ENCODE measurements at regions not wholly inside any gene's neighbourhood (a gene's known extent, or its start where the extent isn't known, plus 50 kb on each side); places are given as distances from the start of the nearest gene placed in this dataset.

GRCh38 chr1:81598623-81599022 is 202.1 kb upstream of the ADGRL2 start:
- H3K27me3 Mint-ChIP-seq: no peaks in the 10 kb centered on the region
- no peaks in the 10 kb centered on the region for H3K9me3 ChIP-seq (ENCODE audit: control insufficient read depth, low read length, poor library complexity, severe bottlenecking)
- no peaks in the 10 kb centered on the region for H3K36me3 Mint-ChIP-seq (ENCODE audit: low read depth)
- ATAC-seq (no peak), DNase-seq (no peak)
- no peaks in the 10 kb centered on the region for H3K4me1 Mint-ChIP-seq
- H3K4me3 Mint-ChIP-seq: no peak overlapping the region
- H3K27ac Mint-ChIP-seq: no peak overlapping the region

DNA sequence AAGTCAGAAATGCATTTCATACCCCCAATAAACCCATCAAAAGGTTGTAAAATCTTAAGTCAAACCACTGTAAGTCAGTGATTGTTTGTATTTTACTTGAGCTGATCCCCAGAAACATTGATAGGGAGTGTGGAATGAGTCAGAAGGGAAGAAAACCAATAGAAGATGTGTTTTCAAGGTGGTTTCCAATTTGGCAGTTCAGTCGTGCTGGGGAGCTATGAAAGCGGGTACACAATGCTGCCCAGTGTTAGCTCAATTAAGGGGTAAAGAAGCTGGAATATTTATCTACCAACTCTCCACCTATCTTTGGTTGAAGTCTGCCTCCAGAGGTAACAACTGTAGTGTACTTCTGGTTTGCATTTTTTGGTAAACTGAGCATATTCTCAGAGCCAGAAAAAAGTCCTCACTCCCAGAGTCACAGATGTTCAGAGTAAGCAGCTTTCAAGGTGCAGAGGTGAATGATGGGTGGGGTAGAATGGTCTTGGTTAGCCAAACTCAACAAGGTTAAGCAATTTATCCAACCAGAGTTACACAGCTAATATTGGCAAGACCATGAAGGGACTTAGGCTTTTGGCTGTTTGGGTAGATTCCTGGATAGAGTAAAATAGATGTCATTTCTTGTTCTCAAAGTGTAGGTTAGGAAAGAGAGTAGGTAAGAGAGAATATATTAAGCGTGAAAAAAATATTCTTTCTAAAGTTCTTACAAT is 202.9 kb upstream of the ADGRL2 start:
- H3K4me1 Mint-ChIP-seq: no peaks in the 10 kb centered on the region
- no peak for ATAC-seq

DNA sequence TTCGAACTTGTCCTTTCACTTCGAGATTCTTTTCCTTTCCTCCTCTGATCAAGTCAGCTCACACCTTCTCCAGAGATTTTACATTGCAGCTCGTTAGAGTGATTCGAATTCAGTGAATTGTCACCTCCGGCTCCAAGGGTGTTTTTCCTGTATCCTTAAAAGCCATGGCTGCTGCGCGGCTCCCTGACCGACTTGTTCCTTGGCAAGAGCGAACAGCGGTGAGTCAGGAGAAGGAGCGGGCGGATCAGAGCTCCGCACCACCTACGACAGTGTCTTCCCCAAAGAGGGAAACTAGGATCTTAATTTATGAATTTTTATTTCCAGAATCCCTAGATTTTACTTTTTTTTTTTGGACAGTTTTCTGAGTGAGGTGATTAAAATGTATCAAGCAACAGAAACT is 204.4 kb upstream of the ADGRL2 start:
- H3K27ac Mint-ChIP-seq: no peak overlapping the region
- no peaks in the 10 kb centered on the region for H3K4me1 Mint-ChIP-seq
- H3K4me3 Mint-ChIP-seq: no peak overlapping the region
- H3K36me3 Mint-ChIP-seq (ENCODE audit: low read depth): no peaks in the 10 kb centered on the region
- ATAC-seq: no peak
- DNase-seq: no peak
- H3K27me3 Mint-ChIP-seq: no peaks in the 10 kb centered on the region
- no peaks in the 10 kb centered on the region for H3K9me3 ChIP-seq (ENCODE audit: control insufficient read depth, low read length, poor library complexity, severe bottlenecking)

More for the DNA sequence above, 202.9 kb upstream of the ADGRL2 start:
- H3K9me3 ChIP-seq (ENCODE audit: control insufficient read depth, low read length, poor library complexity, severe bottlenecking): no peaks in the 10 kb centered on the region
- no peaks in the 10 kb centered on the region for H3K36me3 Mint-ChIP-seq (ENCODE audit: low read depth)
- no peak overlapping the region for H3K27ac Mint-ChIP-seq
- no peak overlapping the region for H3K4me3 Mint-ChIP-seq
- DNase-seq: no peak
- H3K27me3 Mint-ChIP-seq: no peaks in the 10 kb centered on the region

- no peak overlapping the region for H3K4me3 Mint-ChIP-seq
- no peaks in the 10 kb centered on the region for H3K27me3 Mint-ChIP-seq
- H3K9me3 ChIP-seq (ENCODE audit: control insufficient read depth, low read length, poor library complexity, severe bottlenecking): no peaks in the 10 kb centered on the region
- no peaks in the 10 kb centered on the region for H3K36me3 Mint-ChIP-seq (ENCODE audit: low read depth)
- ATAC-seq: no peak
- H3K4me1 Mint-ChIP-seq: no peaks in the 10 kb centered on the region
- no peak overlapping the region for H3K27ac Mint-ChIP-seq
- DNase-seq: no peak
Measured at GRCh38 chr1:81594206-81594605, 206.5 kb upstream of the ADGRL2 start.

GRCh38 chr1:81592233-81592632 is 208.5 kb upstream of the ADGRL2 start:
- H3K4me3 Mint-ChIP-seq: no peak overlapping the region
- H3K9me3 ChIP-seq (ENCODE audit: control insufficient read depth, low read length, poor library complexity, severe bottlenecking): no peaks in the 10 kb centered on the region
- ATAC-seq (no peak), DNase-seq (no peak)
- no peaks in the 10 kb centered on the region for H3K27me3 Mint-ChIP-seq
- H3K4me1 Mint-ChIP-seq: no peaks in the 10 kb centered on the region
- no peaks in the 10 kb centered on the region for H3K36me3 Mint-ChIP-seq (ENCODE audit: low read depth)
- no peak overlapping the region for H3K27ac Mint-ChIP-seq

GRCh38 chr1:81590171-81590570 is 210.6 kb upstream of the ADGRL2 start:
- no peak overlapping the region for H3K4me3 Mint-ChIP-seq
- ATAC-seq: no peak
- DNase-seq: no peak
- no peak overlapping the region for H3K27ac Mint-ChIP-seq
- H3K4me1 Mint-ChIP-seq: no peaks in the 10 kb centered on the region
- H3K36me3 Mint-ChIP-seq (ENCODE audit: low read depth): no peaks in the 10 kb centered on the region
- H3K9me3 ChIP-seq (ENCODE audit: control insufficient read depth, low read length, poor library complexity, severe bottlenecking): no peaks in the 10 kb centered on the region
- H3K27me3 Mint-ChIP-seq: no peaks in the 10 kb centered on the region

GRCh38 chr1:81588149-81588548 is 212.6 kb upstream of the ADGRL2 start:
- no peak overlapping the region for H3K27ac Mint-ChIP-seq
- ATAC-seq (no peak), DNase-seq (no peak)
- H3K27me3 Mint-ChIP-seq: no peaks in the 10 kb centered on the region
- H3K4me3 Mint-ChIP-seq: no peak overlapping the region
- no peaks in the 10 kb centered on the region for H3K4me1 Mint-ChIP-seq
- H3K36me3 Mint-ChIP-seq (ENCODE audit: low read depth): no peaks in the 10 kb centered on the region
- no peaks in the 10 kb centered on the region for H3K9me3 ChIP-seq (ENCODE audit: control insufficient read depth, low read length, poor library complexity, severe bottlenecking)

DNA sequence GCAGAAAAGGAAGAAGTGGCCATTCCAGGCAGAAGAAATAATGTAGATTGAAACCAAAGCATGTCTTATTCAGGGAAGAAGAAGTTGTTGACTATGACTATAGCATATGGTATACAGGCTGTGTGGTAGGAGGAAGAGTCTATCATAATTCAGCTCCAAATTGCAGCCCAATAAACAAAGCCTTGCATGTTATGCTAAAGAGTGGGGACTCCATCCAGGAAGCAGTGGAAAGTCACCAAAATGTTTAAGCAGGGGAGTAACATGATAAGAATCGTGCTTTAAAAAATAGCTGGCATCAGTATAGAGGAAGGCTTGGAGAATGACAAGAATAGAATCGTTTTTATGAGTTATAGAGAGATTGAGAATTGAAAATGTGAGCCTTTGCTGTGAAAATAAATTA is 213.3 kb upstream of the ADGRL2 start:
- no peak for ATAC-seq
- no peaks in the 10 kb centered on the region for H3K9me3 ChIP-seq (ENCODE audit: control insufficient read depth, low read length, poor library complexity, severe bottlenecking)
- no peaks in the 10 kb centered on the region for H3K27me3 Mint-ChIP-seq
- H3K36me3 Mint-ChIP-seq (ENCODE audit: low read depth): no peaks in the 10 kb centered on the region
- no peak overlapping the region for H3K27ac Mint-ChIP-seq
- no peak for DNase-seq
- no peaks in the 10 kb centered on the region for H3K4me1 Mint-ChIP-seq
- no peak overlapping the region for H3K4me3 Mint-ChIP-seq

DNA sequence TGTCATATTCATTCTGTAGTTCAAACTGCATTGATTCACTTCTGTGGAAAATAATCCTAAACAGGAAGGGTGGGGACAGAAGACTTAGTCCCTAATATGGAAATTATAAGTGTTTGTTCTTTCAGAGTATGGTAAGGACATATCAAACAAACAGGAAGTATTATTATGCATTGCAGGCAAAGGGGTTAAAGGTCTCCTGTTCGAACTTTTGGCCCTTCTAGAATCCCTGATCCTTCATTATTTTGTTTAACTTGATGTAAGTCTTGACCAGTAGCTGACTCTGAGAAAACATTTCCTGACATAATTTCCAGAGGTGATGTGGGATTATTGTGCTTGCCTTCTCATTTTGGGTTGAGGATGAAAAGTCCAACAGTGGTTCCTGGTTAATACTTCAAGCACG is 215.4 kb upstream of the ADGRL2 start:
- H3K9me3 ChIP-seq (ENCODE audit: control insufficient read depth, low read length, poor library complexity, severe bottlenecking): no peaks in the 10 kb centered on the region
- Mint-ChIP-seq H3K27me3 (no peaks in the 10 kb centered on the region), H3K36me3 (ENCODE audit: low read depth) (no peaks in the 10 kb centered on the region), H3K4me1 (no peaks in the 10 kb centered on the region), H3K4me3 (no peak overlapping the region), H3K27ac (no peak overlapping the region)
- no peak for DNase-seq
- no peak for ATAC-seq

DNA sequence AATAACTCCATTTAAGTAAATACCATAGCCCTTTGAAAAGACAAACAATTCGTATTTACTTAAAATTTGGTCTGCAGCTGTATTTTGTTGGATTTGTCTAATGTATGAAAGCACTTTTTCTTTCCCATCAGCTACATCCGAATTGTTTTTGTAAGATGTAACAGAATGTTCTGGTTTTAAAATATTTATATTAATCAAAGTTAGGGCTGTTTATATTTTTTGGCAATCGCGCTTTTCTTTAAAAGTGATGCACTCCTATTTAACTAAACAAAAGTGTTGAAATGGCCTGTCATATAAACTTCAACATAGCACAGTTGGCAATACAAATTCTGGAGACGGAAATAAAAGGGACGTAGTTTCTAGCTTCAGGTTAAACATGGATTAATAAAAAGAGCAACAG is 216.3 kb upstream of the ADGRL2 start:
- no peaks in the 10 kb centered on the region for H3K36me3 Mint-ChIP-seq (ENCODE audit: low read depth)
- DNase-seq: no peak
- H3K9me3 ChIP-seq (ENCODE audit: control insufficient read depth, low read length, poor library complexity, severe bottlenecking): no peaks in the 10 kb centered on the region
- no peaks in the 10 kb centered on the region for H3K27me3 Mint-ChIP-seq
- H3K27ac Mint-ChIP-seq: no peak overlapping the region
- no peak for ATAC-seq
- H3K4me1 Mint-ChIP-seq: no peaks in the 10 kb centered on the region
- H3K4me3 Mint-ChIP-seq: no peak overlapping the region

DNA sequence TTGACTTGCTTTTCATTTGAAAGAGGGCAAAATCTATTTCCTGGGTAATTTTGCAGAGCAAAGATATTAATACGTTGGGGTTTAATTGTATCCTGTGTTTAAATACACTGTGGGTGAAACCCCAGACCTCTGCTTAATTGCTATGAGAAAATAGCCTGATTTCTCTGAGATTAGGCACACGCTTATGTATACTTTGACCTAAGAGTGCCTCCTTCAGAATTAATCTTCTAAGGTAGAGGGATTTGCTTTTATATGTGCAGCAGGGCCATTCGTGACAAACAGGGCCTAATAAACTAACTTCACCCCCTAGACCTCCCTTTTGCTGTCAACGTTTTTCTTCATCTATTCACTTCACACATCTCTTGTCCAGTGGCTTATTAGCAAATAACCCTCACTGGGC is 216.9 kb upstream of the ADGRL2 start:
- no peaks in the 10 kb centered on the region for H3K27me3 Mint-ChIP-seq
- no peak for DNase-seq
- ATAC-seq: no peak
- no peaks in the 10 kb centered on the region for H3K9me3 ChIP-seq (ENCODE audit: control insufficient read depth, low read length, poor library complexity, severe bottlenecking)
- H3K4me3 Mint-ChIP-seq: no peak overlapping the region
- H3K27ac Mint-ChIP-seq: no peak overlapping the region
- H3K4me1 Mint-ChIP-seq: no peaks in the 10 kb centered on the region
- no peaks in the 10 kb centered on the region for H3K36me3 Mint-ChIP-seq (ENCODE audit: low read depth)

- no peaks in the 10 kb centered on the region for H3K36me3 Mint-ChIP-seq (ENCODE audit: low read depth)
- H3K27ac Mint-ChIP-seq: no peak overlapping the region
- H3K27me3 Mint-ChIP-seq: no peaks in the 10 kb centered on the region
- H3K9me3 ChIP-seq (ENCODE audit: control insufficient read depth, low read length, poor library complexity, severe bottlenecking): no peaks in the 10 kb centered on the region
- ATAC-seq: no peak
- DNase-seq: no peak
- H3K4me3 Mint-ChIP-seq: no peak overlapping the region
- H3K4me1 Mint-ChIP-seq: no peaks in the 10 kb centered on the region
Measured at GRCh38 chr1:81582467-81582986, 218.2 kb upstream of the ADGRL2 start.

DNA sequence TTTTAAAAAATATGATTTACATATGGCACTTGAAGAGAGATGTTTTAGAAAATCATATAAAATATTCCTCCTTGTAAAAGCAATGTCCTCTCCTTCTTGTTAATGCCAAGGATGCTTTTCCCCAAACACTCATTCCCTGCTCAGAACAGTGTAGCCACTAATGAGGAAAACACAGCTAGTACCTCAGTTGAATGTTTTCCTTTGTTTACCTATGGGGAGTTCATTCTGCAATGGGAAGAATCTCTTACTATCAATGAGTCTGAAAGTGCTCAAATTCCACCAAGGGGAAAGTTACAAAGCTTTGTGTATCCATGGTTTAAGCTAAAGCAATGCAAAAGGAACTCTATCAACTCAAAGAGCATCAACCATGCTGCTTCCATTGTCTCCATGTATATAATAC is 221.9 kb upstream of the ADGRL2 start:
- DNase-seq: no peak
- Mint-ChIP-seq H3K4me3 (no peak overlapping the region), H3K4me1 (no peaks in the 10 kb centered on the region), H3K36me3 (ENCODE audit: low read depth) (no peaks in the 10 kb centered on the region), H3K27ac (no peak overlapping the region), H3K27me3 (no peaks in the 10 kb centered on the region)
- no peak for ATAC-seq
- no peaks in the 10 kb centered on the region for H3K9me3 ChIP-seq (ENCODE audit: control insufficient read depth, low read length, poor library complexity, severe bottlenecking)

DNA sequence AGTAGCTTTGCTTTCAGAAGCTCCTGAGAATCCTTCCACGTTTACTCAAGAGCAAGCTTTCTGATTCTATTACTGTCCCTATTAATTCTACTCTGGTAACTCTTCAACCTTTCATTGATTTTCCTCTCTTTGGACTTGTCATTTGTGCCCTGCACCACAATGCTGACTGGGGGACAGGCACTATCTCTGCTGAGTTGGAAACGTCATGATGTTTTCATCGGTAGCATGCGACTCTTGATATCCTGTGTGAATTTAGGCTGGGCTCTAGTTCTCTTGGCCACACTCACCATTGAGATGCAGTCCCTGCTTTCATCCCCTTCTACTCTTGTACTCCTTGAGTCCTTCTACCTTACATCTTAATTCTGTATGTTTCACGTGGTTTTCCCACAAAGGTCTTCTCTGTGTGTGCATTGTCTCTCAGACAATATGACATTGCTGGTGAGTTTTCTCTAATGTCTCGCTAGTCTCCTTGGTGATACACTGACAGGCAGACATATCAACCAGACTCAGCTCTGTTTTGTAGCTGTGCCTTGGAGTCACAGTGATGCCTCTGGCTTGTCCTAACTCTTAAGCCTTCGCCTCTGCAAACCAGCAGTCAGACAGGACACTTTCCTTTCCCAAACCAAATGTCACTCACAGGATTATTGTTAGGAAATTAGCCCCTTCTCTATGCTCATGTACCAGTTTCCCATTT is 223.6 kb upstream of the ADGRL2 start:
- H3K27me3 Mint-ChIP-seq: no peaks in the 10 kb centered on the region

More for the DNA sequence above, 223.6 kb upstream of the ADGRL2 start:
- Mint-ChIP-seq H3K4me3 (no peak overlapping the region), H3K27ac (no peak overlapping the region), H3K36me3 (ENCODE audit: low read depth) (no peaks in the 10 kb centered on the region), H3K4me1 (no peaks in the 10 kb centered on the region)
- no peak for DNase-seq
- no peak for ATAC-seq
- H3K9me3 ChIP-seq (ENCODE audit: control insufficient read depth, low read length, poor library complexity, severe bottlenecking): no peaks in the 10 kb centered on the region
